ENCODE measurements at regions not wholly inside any gene's neighbourhood (a gene's known extent, or its start where the extent isn't known, plus 50 kb on each side); places are given as distances from the start of the nearest gene placed in this dataset.

GRCh38 chr7:3217166-3217565 is 83.9 kb upstream of the SDK1 start:
- no peak overlapping the region for H3K4me3 Mint-ChIP-seq
- peaks cover 1% of the 10 kb centered on the region for H3K4me1 Mint-ChIP-seq
- H3K27ac Mint-ChIP-seq: no peak overlapping the region
- ATAC-seq (ENCODE audit: low read depth) (no peak), DNase-seq (no peak)
- no peaks in the 10 kb centered on the region for H3K9me3 Mint-ChIP-seq
- no peaks in the 10 kb centered on the region for H3K36me3 Mint-ChIP-seq
- H3K27me3 Mint-ChIP-seq: peaks cover 21% of the 10 kb centered on the region
- POLR2A ChIA-PET: no interaction called here

GRCh38 chr7:3218411-3219225 is 82.4 kb upstream of the SDK1 start:
- DNase-seq (no peak), ATAC-seq (ENCODE audit: low read depth) (no peak)
- Mint-ChIP-seq H3K9me3 (peaks cover 2% of the 10 kb centered on the region), H3K36me3 (no peaks in the 10 kb centered on the region), H3K4me3 (no peak overlapping the region), H3K4me1 (peaks cover 1% of the 10 kb centered on the region), H3K27ac (no peak overlapping the region), H3K27me3 (peaks cover 28% of the 10 kb centered on the region)
- POLR2A ChIA-PET: no interaction called here

DNA sequence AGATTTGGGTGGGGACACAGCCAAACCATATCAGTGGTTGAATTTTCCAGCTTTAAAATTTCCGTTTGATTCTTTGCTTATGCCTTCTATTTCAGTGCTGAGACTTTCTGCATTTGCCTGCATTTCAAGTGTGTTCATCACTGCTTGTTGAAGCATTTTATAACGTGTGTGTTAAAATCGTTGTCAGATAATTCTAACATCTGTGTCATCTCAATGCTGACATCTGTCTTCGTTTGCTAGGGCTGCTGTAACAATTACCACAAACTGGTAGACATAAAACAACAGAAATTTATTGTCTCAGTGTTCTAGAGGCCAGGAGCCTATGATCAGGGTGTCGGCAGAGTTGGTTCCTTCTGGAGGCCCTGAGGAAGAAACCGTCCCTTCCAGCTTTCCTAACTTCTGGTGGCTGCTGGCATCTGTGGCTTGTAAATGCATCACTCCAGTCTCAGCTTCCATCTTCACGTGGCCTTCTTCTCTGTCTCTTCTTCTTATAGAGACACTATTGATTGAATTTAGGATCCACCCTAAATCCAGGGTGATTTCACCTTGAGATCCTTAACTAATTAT is 71.1 kb upstream of the SDK1 start:
- peaks cover 10% of the 10 kb centered on the region for H3K4me1 Mint-ChIP-seq
- no peak overlapping the region for H3K27ac Mint-ChIP-seq
- H3K4me3 Mint-ChIP-seq: no peak overlapping the region
- peaks cover 9% of the 10 kb centered on the region for H3K27me3 Mint-ChIP-seq
- DNase-seq: no peak
- peaks cover 10% of the 10 kb centered on the region for H3K9me3 Mint-ChIP-seq
- no peaks in the 10 kb centered on the region for H3K36me3 Mint-ChIP-seq
- no peak for ATAC-seq (ENCODE audit: low read depth)
- POLR2A ChIA-PET: no interaction called here

DNA sequence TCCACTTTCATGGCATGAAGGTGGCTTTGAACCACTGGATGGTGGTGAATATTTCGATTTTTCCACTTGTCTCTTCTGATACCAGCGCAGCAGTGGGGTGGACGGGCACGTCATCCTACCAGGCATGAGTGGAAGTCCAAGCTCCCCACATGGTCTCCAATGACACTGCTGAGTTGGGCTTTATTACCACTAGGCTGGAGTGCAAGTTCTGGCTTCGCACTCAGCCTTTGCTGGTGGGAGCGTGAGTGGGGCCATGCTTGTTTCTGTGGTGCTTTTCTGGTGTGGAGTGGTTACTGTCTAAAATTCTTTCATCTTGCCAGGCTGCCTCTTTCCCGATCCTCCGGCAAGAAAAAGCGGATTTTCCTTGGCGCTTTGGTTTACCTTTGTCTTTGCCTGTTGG is 70.1 kb upstream of the SDK1 start:
- Mint-ChIP-seq H3K36me3 (peaks cover 6% of the 10 kb centered on the region), H3K9me3 (peaks cover 17% of the 10 kb centered on the region), H3K27ac (no peak overlapping the region), H3K4me1 (peaks cover 10% of the 10 kb centered on the region), H3K4me3 (no peak overlapping the region), H3K27me3 (peaks cover 9% of the 10 kb centered on the region)
- no peak for DNase-seq
- ATAC-seq (ENCODE audit: low read depth): no peak
- POLR2A ChIA-PET: no interaction called here

DNA sequence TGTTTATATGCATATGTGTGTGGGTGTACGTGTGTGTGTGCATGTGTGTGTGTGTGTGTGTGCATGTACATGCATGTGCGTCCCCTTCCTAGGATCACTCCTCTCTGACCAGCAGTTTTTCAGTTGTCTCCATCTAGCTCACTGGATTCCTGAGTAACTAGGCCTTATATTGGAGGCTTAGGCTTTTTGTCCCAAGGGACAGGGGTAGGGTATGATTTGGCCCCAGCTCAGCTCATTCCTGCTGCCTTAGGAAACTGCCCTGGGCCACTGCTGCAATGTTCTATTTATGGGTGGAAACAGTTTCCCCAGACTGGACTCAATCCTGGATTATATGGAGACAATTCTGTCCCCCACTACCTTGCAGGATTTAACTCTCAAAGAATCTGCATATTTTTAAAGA is 68.8 kb upstream of the SDK1 start:
- no peak overlapping the region for H3K4me3 Mint-ChIP-seq
- H3K27ac Mint-ChIP-seq: no peak overlapping the region
- no peak for DNase-seq
- peaks cover 6% of the 10 kb centered on the region for H3K36me3 Mint-ChIP-seq
- H3K27me3 Mint-ChIP-seq: peaks cover 5% of the 10 kb centered on the region
- H3K4me1 Mint-ChIP-seq: peaks cover 10% of the 10 kb centered on the region
- ATAC-seq (ENCODE audit: low read depth): no peak
- peaks cover 16% of the 10 kb centered on the region for H3K9me3 Mint-ChIP-seq
- POLR2A ChIA-PET: no interaction called here

GRCh38 chr7:3233301-3233700 is 67.8 kb upstream of the SDK1 start:
- H3K27ac Mint-ChIP-seq: no peak overlapping the region
- POLR2A ChIA-PET: no interaction called here
- DNase-seq: no peak
- H3K4me1 Mint-ChIP-seq: peaks cover 4% of the 10 kb centered on the region
- H3K36me3 Mint-ChIP-seq: peaks cover 6% of the 10 kb centered on the region
- H3K27me3 Mint-ChIP-seq: peaks cover 5% of the 10 kb centered on the region
- no peak overlapping the region for H3K4me3 Mint-ChIP-seq
- no peak for ATAC-seq (ENCODE audit: low read depth)
- peaks cover 16% of the 10 kb centered on the region for H3K9me3 Mint-ChIP-seq

- H3K4me3 Mint-ChIP-seq: no peak overlapping the region
- H3K27ac Mint-ChIP-seq: no peak overlapping the region
- peaks cover 3% of the 10 kb centered on the region for H3K4me1 Mint-ChIP-seq
- ATAC-seq (ENCODE audit: low read depth) (no peak), DNase-seq (no peak)
- POLR2A ChIA-PET: no interaction called here
- peaks cover 16% of the 10 kb centered on the region for H3K9me3 Mint-ChIP-seq
- H3K36me3 Mint-ChIP-seq: peaks cover 6% of the 10 kb centered on the region
- peaks cover 5% of the 10 kb centered on the region for H3K27me3 Mint-ChIP-seq
Measured at GRCh38 chr7:3234051-3234450, 67.0 kb upstream of the SDK1 start.

DNA sequence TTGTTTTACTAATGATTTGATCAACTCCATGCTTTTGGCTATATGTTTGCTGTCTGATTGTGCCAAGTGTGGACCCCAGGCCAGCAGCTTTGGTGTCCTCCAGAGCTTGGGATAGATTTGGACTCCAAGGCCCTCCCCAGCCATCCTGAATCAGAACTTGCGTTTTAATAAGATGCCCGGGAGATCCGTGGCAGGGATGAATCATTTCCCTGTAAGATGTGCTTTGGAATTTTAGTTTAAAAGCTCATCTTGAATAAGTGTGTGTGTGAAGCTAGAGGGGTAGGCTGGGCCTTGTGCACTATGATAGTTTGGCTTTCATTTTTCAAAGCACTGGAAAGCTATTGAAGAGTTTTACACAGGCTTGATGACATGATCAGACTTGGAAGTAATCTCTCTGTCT is 66.2 kb upstream of the SDK1 start:
- POLR2A ChIA-PET: no interaction called here
- no peak for DNase-seq
- no peak overlapping the region for H3K4me3 Mint-ChIP-seq
- no peak overlapping the region for H3K27ac Mint-ChIP-seq
- peaks cover 12% of the 10 kb centered on the region for H3K9me3 Mint-ChIP-seq
- no peaks in the 10 kb centered on the region for H3K4me1 Mint-ChIP-seq
- peaks cover 2% of the 10 kb centered on the region for H3K27me3 Mint-ChIP-seq
- ATAC-seq (ENCODE audit: low read depth): no peak
- peaks cover 6% of the 10 kb centered on the region for H3K36me3 Mint-ChIP-seq

GRCh38 chr7:3235322-3235721 is 65.7 kb upstream of the SDK1 start:
- POLR2A ChIA-PET: no interaction called here
- no peaks in the 10 kb centered on the region for H3K4me1 Mint-ChIP-seq
- no peak overlapping the region for H3K4me3 Mint-ChIP-seq
- DNase-seq: no peak
- peaks cover 12% of the 10 kb centered on the region for H3K9me3 Mint-ChIP-seq
- peaks cover 6% of the 10 kb centered on the region for H3K36me3 Mint-ChIP-seq
- peak overlapping the region; percentile 4 for H3K27ac Mint-ChIP-seq
- H3K27me3 Mint-ChIP-seq: peaks cover 2% of the 10 kb centered on the region
- ATAC-seq (ENCODE audit: low read depth): no peak

DNA sequence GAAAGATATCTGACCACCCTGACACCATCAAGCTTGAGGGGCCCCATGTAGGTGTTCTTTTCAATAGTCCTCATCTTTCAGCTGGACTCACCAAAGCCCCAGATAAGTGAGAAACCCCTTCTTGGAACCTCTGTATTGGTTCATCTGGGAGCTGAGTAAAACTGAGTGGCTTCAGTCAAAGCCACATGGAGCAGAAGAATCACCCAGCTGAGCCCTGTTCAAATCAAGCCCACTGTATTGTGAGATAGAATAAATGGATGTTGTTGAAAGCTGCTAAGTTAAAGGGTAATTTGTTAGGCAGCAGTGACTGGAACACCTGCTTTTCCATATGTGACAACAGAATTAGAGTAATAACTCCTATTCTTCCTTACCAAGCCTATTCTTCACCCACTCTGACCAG is 64.8 kb upstream of the SDK1 start:
- ATAC-seq (ENCODE audit: low read depth): no peak
- peaks cover 12% of the 10 kb centered on the region for H3K9me3 Mint-ChIP-seq
- H3K4me3 Mint-ChIP-seq: no peak overlapping the region
- H3K27me3 Mint-ChIP-seq: no peaks in the 10 kb centered on the region
- no peaks in the 10 kb centered on the region for H3K4me1 Mint-ChIP-seq
- DNase-seq: no peak
- no peak overlapping the region for H3K27ac Mint-ChIP-seq
- H3K36me3 Mint-ChIP-seq: peaks cover 6% of the 10 kb centered on the region
- POLR2A ChIA-PET: no interaction called here

DNA sequence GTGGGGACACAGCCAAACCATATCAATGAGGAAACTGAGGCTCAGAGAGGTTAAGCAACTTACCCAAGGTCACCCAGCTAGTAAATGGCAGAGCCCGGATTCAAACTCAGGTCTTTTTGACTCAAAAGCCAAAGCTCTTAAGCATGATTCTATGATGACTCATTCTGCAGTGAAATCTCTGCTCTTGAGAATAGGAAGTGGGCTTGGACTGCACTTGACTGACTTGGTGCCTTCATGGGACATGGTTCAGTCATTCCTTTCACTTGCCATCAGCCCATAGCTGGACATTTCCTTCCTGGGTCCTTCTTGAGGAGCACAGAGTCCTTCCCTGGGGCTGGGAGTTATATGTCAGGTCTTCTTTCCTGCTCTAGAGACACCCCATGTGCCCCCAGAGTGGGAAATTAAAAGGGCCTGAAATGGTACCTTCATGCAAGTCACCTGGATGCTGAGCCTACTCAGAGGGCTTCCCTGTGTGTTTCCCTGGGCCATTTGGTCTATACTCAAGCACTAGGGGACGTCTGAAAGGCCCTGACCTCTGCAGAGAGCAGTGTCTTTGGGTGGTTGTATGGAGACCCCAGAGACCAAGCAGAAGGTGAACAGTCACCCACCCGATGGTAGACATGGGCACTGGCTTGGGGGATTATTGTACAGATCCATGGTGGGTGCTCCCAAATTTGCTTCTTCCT is 62.4 kb upstream of the SDK1 start:
- ATAC-seq (ENCODE audit: low read depth) (no peak), DNase-seq (no peak)
- H3K36me3 Mint-ChIP-seq: peaks cover 6% of the 10 kb centered on the region
- no peak overlapping the region for H3K4me3 Mint-ChIP-seq
- H3K27ac Mint-ChIP-seq: no peak overlapping the region
- no peaks in the 10 kb centered on the region for H3K27me3 Mint-ChIP-seq
- no peaks in the 10 kb centered on the region for H3K4me1 Mint-ChIP-seq
- peaks cover 12% of the 10 kb centered on the region for H3K9me3 Mint-ChIP-seq
- POLR2A ChIA-PET: no interaction called here

DNA sequence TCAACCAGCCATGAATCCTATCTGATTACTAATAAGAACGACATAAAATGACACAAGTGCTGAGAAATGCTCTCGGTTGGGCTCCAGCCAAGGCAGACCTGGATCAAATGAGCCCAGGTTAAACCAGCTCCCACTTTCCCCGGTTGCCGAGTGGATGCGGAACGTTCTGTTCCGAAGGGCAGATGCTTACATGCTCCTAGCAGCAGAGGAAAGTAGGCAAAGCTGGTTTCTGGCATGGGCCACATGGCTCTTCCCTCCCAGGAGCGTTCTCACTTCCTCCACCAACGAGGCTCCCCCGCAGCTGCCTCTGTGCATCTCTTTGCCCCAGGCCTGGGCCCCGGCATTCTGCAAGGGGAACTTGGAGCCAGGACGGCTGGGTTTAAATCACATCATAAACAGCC is 61.8 kb upstream of the SDK1 start:
- POLR2A ChIA-PET: no interaction called here
- DNase-seq: no peak
- H3K9me3 Mint-ChIP-seq: peaks cover 12% of the 10 kb centered on the region
- H3K27me3 Mint-ChIP-seq: no peaks in the 10 kb centered on the region
- H3K4me3 Mint-ChIP-seq: no peak overlapping the region
- no peaks in the 10 kb centered on the region for H3K4me1 Mint-ChIP-seq
- no peak overlapping the region for H3K27ac Mint-ChIP-seq
- peaks cover 6% of the 10 kb centered on the region for H3K36me3 Mint-ChIP-seq
- ATAC-seq (ENCODE audit: low read depth): no peak

- Mint-ChIP-seq H3K9me3 (peaks cover 2% of the 10 kb centered on the region), H3K27me3 (no peaks in the 10 kb centered on the region), H3K36me3 (no peaks in the 10 kb centered on the region), H3K4me3 (no peak overlapping the region), H3K4me1 (no peaks in the 10 kb centered on the region), H3K27ac (no peak overlapping the region)
- POLR2A ChIA-PET: no interaction called here
- ATAC-seq (ENCODE audit: low read depth) (no peak), DNase-seq (no peak)
Measured at GRCh38 chr7:3240826-3241430, 60.1 kb upstream of the SDK1 start.
